WTC11 (cell line): ENCODE measurements at regions not wholly inside any gene's neighbourhood (a gene's known extent, or its start where the extent isn't known, plus 50 kb on each side); places are given as distances from the start of the nearest gene placed in this dataset.

Experiments used
- ATAC-seq: fragments of 200-7000 bp; cut with Tn5 transposase; 2 replicates; pipeline ENCODE4 v1.10.0; 2021; ENCODE audit warnings: mild to moderate bottlenecking, moderate library complexity
- CTCF ChIA-PET: fragments of 300-600 bp; sonication (Branson Sonifier 250); formaldehyde crosslinking; loops from one replicate; lab custom pipeline; 2021; ENCODE audit warnings: antibody characterized with exemption; lab: Charles Lee
- POLR2A ChIA-PET: fragments of 350-600 bp; sonication (Branson Sonifier 250); formaldehyde crosslinking; loops from one replicate; lab custom pipeline; 2021; ENCODE audit warnings: antibody characterized with exemption; lab: Charles Lee
- DNase-seq: peaks from one replicate; pipeline ENCODE4 v3.0.0; 2021; ENCODE audit warnings: low spot score
- H3K27ac Mint-ChIP-seq: 2 replicates; pipeline ENCODE4 v1.8.0; 2021; ENCODE audit warnings: mixed read lengths
- H3K27me3 Mint-ChIP-seq: 2 replicates; pipeline ENCODE4 v1.8.0; 2021; ENCODE audit warnings: low read depth, mild to moderate bottlenecking, moderate library complexity, mixed read lengths
- H3K36me3 Mint-ChIP-seq: 2 replicates; pipeline ENCODE4 v1.8.0; 2021; ENCODE audit warnings: mixed read lengths
- H3K4me1 Mint-ChIP-seq: 2 replicates; pipeline ENCODE4 v1.8.0; 2022; ENCODE audit warnings: mixed read lengths
- H3K4me3 Mint-ChIP-seq: 2 replicates; pipeline ENCODE4 v1.8.0; 2021; ENCODE audit warnings: mild to moderate bottlenecking, moderate library complexity, mixed read lengths
- H3K9me3 Mint-ChIP-seq: 2 replicates; pipeline ENCODE4 v1.8.0; 2021; ENCODE audit warnings: mixed read lengths
- AR ChIP-seq: fragments of 250-450 bp; sonication (Bioruptor Pico); IDR thresholded peaks from 2 replicates; pipeline ENCODE4 v1.9.0; 2021; ENCODE audit warnings: mild to moderate bottlenecking
- ATF6 ChIP-seq: sonication (generic); formaldehyde crosslinking; IDR thresholded peaks from 2 replicates; pipeline ENCODE4 v1.8.1; 2023; ENCODE audit warnings: mild to moderate bottlenecking, missing genetic modification reagents
- FOXK1 ChIP-seq: sonication (generic); formaldehyde crosslinking; IDR thresholded peaks from 2 replicates; pipeline ENCODE4 v1.8.0; 2022; ENCODE audit warnings: mild to moderate bottlenecking, moderate library complexity, missing genetic modification reagents
- GABPB1 ChIP-seq: sonication (generic); formaldehyde crosslinking; IDR thresholded peaks from 2 replicates; pipeline ENCODE4 v1.8.1; 2023; ENCODE audit warnings: mild to moderate bottlenecking, missing genetic modification reagents
- GRHL2 ChIP-seq: fragments of 250-450 bp; sonication (Bioruptor Pico); IDR thresholded peaks from 2 replicates; pipeline ENCODE4 v1.8.0; 2022; ENCODE audit warnings: mild to moderate bottlenecking, moderate library complexity; ENCODE audit not compliant: insufficient replicate concordance, severe bottlenecking
- MLX ChIP-seq: sonication (generic); formaldehyde crosslinking; IDR thresholded peaks from 2 replicates; pipeline ENCODE4 v1.8.1; 2023; ENCODE audit warnings: mild to moderate bottlenecking, missing genetic modification reagents, moderate library complexity
- NFATC4 ChIP-seq: fragments of 250-450 bp; sonication (Bioruptor Pico); IDR thresholded peaks from 2 replicates; pipeline ENCODE4 v1.9.0; 2021; ENCODE audit warnings: mild to moderate bottlenecking
- NFE2L1 ChIP-seq: sonication (generic); formaldehyde crosslinking; IDR thresholded peaks from 2 replicates; pipeline ENCODE4 v1.8.1; 2023; ENCODE audit warnings: missing genetic modification reagents
- NR1H2 ChIP-seq: sonication (generic); formaldehyde crosslinking; IDR thresholded peaks from 2 replicates; pipeline ENCODE4 v1.9.0; 2021; ENCODE audit warnings: mild to moderate bottlenecking, moderate library complexity, missing genetic modification reagents
- OVOL2 ChIP-seq: fragments of 250-450 bp; sonication (Bioruptor Pico); IDR thresholded peaks from 2 replicates; pipeline ENCODE4 v1.9.0; 2021; ENCODE audit warnings: mild to moderate bottlenecking, borderline replicate concordance
- ZNF232 ChIP-seq: sonication (generic); formaldehyde crosslinking; IDR thresholded peaks from 2 replicates; pipeline ENCODE4 v1.8.0; 2022; ENCODE audit warnings: mild to moderate bottlenecking, missing genetic modification reagents
- ZNF396 ChIP-seq: fragments of 250-450 bp; sonication (Bioruptor Pico); IDR thresholded peaks from 2 replicates; pipeline ENCODE4 v1.8.0; 2021; ENCODE audit warnings: mild to moderate bottlenecking, moderate library complexity, borderline replicate concordance
- ZNF416 ChIP-seq: fragments of 250-450 bp; sonication (Bioruptor Pico); IDR thresholded peaks from 2 replicates; pipeline ENCODE4 v1.9.0; 2021; ENCODE audit warnings: mild to moderate bottlenecking, inconsistent platforms
- TF ChIP-seq, protein P1 (sequence below): sonication (generic); formaldehyde crosslinking; conservative IDR thresholded peaks from 2 replicates; pipeline ENCODE4 v1.8.1; 2022; ENCODE audit warnings: mild to moderate bottlenecking, missing genetic modification reagents
- TF ChIP-seq, protein P2 (sequence below): fragments of 250-450 bp; sonication (Bioruptor Pico); IDR thresholded peaks from 2 replicates; pipeline ENCODE4 v2.1.2; 2022; ENCODE audit warnings: mild to moderate bottlenecking, moderate library complexity
- TF ChIP-seq, protein P3 (sequence below): fragments of 250-450 bp; sonication (Bioruptor Pico); IDR thresholded peaks from 2 replicates; pipeline ENCODE4 v1.9.0; 2021; ENCODE audit warnings: mild to moderate bottlenecking, borderline replicate concordance
- TF ChIP-seq, protein P4 (sequence below): fragments of 250-450 bp; sonication (Bioruptor Pico); IDR thresholded peaks from 2 replicates; pipeline ENCODE4 v1.9.0; 2021; ENCODE audit warnings: moderate library complexity, mild to moderate bottlenecking, inconsistent platforms, borderline replicate concordance

DNA sequence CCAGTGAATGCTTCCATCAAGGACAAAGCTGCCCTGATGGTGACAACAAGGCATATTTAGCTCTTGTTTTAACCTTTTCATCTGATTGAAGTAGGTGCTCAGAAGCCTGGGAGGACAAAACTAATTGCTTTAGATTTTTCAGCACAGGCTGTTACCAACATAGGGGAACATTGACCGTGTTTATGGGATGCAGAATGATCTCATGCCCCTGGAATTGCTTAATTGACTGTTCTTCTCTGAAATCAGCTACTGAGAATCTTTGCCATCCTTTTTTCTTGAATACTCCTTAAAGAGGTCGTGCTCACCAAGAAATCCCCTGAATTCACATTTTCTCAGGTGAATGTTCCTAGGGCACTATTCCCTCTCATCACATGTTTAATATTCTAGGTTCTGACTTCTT lies 95.9 kb upstream of the CCDC190 start:
- CTCF ChIA-PET: no interaction called here
- Mint-ChIP-seq H3K4me3 (no peak overlapping the region), H3K9me3 (peaks cover 11% of the 10 kb centered on the region; the same call in 1 of the 2 replicates), H3K36me3 (no peaks in the 10 kb centered on the region), H3K4me1 (peaks cover 2% of the 10 kb centered on the region; the same call in 1 of the 2 replicates), H3K27ac (no peak overlapping the region), H3K27me3 (no peaks in the 10 kb centered on the region; the same call in 1 of the 2 replicates)
- POLR2A ChIA-PET: interaction anchor here (0.5 kb wide), 1 partner anchor 1230 kb away, joined by 3 read pairs; no protein-coding TSS in a partner anchor
- TF ChIP-seq GABPB1 (CRISPR knock-in tag) (no peak), AR (no peak), ZNF232 (CRISPR knock-in tag) (no peak), FOXK1 (CRISPR knock-in tag) (no peak), NFATC4 (CRISPR knock-in tag) (no peak), MLX (CRISPR knock-in tag) (no peak), ZNF396 (CRISPR knock-in tag) (no peak), NR1H2 (CRISPR knock-in tag) (no peak), GRHL2 (CRISPR knock-in tag) (no peak), ZNF416 (CRISPR knock-in tag) (no peak), ATF6 (no peak), OVOL2 (no peak), NFE2L1 (no peak)
- TF ChIP-seq, protein P1, sequence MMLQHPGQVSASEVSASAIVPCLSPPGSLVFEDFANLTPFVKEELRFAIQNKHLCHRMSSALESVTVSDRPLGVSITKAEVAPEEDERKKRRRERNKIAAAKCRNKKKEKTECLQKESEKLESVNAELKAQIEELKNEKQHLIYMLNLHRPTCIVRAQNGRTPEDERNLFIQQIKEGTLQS (CRISPR knock-in tag): no peak
- TF ChIP-seq, protein P2, sequence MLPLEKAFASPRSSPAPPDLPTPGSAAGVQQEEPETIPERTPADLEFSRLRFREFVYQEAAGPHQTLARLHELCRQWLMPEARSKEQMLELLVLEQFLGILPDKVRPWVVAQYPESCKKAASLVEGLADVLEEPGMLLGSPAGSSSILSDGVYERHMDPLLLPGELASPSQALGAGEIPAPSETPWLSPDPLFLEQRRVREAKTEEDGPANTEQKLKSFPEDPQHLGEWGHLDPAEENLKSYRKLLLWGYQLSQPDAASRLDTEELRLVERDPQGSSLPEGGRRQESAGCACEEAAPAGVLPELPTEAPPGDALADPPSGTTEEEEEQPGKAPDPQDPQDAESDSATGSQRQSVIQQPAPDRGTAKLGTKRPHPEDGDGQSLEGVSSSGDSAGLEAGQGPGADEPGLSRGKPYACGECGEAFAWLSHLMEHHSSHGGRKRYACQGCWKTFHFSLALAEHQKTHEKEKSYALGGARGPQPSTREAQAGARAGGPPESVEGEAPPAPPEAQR (CRISPR knock-in tag): no peak
- TF ChIP-seq, protein P3, sequence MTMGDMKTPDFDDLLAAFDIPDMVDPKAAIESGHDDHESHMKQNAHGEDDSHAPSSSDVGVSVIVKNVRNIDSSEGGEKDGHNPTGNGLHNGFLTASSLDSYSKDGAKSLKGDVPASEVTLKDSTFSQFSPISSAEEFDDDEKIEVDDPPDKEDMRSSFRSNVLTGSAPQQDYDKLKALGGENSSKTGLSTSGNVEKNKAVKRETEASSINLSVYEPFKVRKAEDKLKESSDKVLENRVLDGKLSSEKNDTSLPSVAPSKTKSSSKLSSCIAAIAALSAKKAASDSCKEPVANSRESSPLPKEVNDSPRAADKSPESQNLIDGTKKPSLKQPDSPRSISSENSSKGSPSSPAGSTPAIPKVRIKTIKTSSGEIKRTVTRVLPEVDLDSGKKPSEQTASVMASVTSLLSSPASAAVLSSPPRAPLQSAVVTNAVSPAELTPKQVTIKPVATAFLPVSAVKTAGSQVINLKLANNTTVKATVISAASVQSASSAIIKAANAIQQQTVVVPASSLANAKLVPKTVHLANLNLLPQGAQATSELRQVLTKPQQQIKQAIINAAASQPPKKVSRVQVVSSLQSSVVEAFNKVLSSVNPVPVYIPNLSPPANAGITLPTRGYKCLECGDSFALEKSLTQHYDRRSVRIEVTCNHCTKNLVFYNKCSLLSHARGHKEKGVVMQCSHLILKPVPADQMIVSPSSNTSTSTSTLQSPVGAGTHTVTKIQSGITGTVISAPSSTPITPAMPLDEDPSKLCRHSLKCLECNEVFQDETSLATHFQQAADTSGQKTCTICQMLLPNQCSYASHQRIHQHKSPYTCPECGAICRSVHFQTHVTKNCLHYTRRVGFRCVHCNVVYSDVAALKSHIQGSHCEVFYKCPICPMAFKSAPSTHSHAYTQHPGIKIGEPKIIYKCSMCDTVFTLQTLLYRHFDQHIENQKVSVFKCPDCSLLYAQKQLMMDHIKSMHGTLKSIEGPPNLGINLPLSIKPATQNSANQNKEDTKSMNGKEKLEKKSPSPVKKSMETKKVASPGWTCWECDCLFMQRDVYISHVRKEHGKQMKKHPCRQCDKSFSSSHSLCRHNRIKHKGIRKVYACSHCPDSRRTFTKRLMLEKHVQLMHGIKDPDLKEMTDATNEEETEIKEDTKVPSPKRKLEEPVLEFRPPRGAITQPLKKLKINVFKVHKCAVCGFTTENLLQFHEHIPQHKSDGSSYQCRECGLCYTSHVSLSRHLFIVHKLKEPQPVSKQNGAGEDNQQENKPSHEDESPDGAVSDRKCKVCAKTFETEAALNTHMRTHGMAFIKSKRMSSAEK (CRISPR knock-in tag): no peak
- TF ChIP-seq, protein P4, sequence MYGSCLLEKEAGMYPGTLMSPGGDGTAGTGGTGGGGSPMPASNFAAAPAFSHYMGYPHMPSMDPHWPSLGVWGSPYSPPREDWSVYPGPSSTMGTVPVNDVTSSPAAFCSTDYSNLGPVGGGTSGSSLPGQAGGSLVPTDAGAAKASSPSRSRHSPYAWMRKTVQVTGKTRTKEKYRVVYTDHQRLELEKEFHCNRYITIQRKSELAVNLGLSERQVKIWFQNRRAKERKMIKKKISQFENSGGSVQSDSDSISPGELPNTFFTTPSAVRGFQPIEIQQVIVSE (CRISPR knock-in tag): no peak
- ATAC-seq: no peak
- DNase-seq: no peak
